HepG2 (cell line): ENCODE measurements at regions not wholly inside any gene's neighbourhood (a gene's known extent, or its start where the extent isn't known, plus 50 kb on each side); places are given as distances from the start of the nearest gene placed in this dataset.

Experiments
- FOXO1 ChIP-seq: sonication (generic); formaldehyde crosslinking; IDR thresholded peaks from 2 replicates; pipeline ENCODE4 v1.4.0; 2020; ENCODE audit warnings: missing genetic modification reagents
- MXI1 ChIP-seq: IDR thresholded peaks from 3 replicates; pipeline ENCODE4 v1.6.1; 2012; ENCODE audit warnings: low read depth, low read length, inconsistent platforms, borderline replicate concordance
- YEATS2 ChIP-seq: sonication (generic); formaldehyde crosslinking; IDR thresholded peaks from 2 replicates; pipeline ENCODE4 v1.4.0; 2020; ENCODE audit warnings: missing genetic modification reagents, borderline replicate concordance
- ZBTB26 ChIP-seq: IDR thresholded peaks from 2 replicates; pipeline ENCODE4 v1.6.1; 2016; ENCODE audit warnings: missing compliant biosample characterization, missing genetic modification reagents, borderline replicate concordance
- ZFP36 ChIP-seq: fragments of 150-350 bp; IDR thresholded peaks from 2 replicates; pipeline ENCODE4 v1.6.1; 2018; ENCODE audit warnings: borderline replicate concordance, low read length, low read depth; ENCODE audit not compliant: partially characterized antibody
- ZNF557 ChIP-seq: sonication (generic); formaldehyde crosslinking; IDR thresholded peaks from 2 replicates; pipeline ENCODE4 v1.4.0; 2020; ENCODE audit warnings: missing genetic modification reagents
- TF ChIP-seq, protein P1 (sequence below): sonication (generic); formaldehyde crosslinking; IDR thresholded peaks from 2 replicates; pipeline ENCODE4 v1.4.0; 2020; ENCODE audit warnings: missing genetic modification reagents, borderline replicate concordance
- TF ChIP-seq, protein P2 (sequence below): sonication (generic); formaldehyde crosslinking; IDR thresholded peaks from 2 replicates; pipeline ENCODE4 v1.4.0; 2020; ENCODE audit warnings: mild to moderate bottlenecking, missing genetic modification reagents

DNA sequence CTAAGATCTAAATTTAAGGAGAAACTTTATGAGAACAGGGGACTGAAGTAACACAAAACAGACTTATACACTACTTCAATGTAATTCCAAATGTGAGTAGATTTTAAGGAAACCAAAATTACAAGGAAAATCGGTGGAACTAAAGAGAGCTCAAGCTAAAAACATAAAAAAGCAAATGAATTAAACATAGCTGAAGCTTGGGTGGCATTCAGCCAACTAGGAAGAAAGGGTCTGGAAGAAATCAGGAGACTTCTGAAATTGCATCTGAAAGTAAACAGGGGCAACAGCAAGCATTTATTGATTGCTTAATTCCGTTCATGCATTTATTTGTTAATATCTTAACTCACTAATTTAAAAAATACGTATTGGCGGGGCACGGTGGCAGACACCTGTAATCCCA is 727.3 kb upstream of the PKDCC start:
- TF ChIP-seq, protein P1, sequence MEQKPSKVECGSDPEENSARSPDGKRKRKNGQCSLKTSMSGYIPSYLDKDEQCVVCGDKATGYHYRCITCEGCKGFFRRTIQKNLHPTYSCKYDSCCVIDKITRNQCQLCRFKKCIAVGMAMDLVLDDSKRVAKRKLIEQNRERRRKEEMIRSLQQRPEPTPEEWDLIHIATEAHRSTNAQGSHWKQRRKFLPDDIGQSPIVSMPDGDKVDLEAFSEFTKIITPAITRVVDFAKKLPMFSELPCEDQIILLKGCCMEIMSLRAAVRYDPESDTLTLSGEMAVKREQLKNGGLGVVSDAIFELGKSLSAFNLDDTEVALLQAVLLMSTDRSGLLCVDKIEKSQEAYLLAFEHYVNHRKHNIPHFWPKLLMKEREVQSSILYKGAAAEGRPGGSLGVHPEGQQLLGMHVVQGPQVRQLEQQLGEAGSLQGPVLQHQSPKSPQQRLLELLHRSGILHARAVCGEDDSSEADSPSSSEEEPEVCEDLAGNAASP (CRISPR knock-in tag) = no peak
- no peak for TF ChIP-seq ZBTB26
- no peak for TF ChIP-seq ZFP36
- no peak for TF ChIP-seq FOXO1 (CRISPR knock-in tag)
- no peak for TF ChIP-seq YEATS2 (CRISPR knock-in tag)
- TF ChIP-seq, protein P2, sequence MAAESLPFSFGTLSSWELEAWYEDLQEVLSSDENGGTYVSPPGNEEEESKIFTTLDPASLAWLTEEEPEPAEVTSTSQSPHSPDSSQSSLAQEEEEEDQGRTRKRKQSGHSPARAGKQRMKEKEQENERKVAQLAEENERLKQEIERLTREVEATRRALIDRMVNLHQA (CRISPR knock-in tag) = no peak
- no peak for TF ChIP-seq MXI1
- no peak for TF ChIP-seq ZNF557 (CRISPR knock-in tag)
